ENCODE measurements at regions not wholly inside any gene's neighbourhood (a gene's known extent, or its start where the extent isn't known, plus 50 kb on each side); places are given as distances from the start of the nearest gene placed in this dataset.

GRCh38 chr18:78679031-78679430, 300.6 kb upstream of the SALL3 start:
- Histone ChIP-seq H4K20me1 (ENCODE audit: control insufficient read depth, extremely low read depth, insufficient read depth, low read length) (no peaks in the 10 kb centered on the region), H3K27ac (ENCODE audit: insufficient read depth, low read length) (no peak overlapping the region), H3K27me3 (ENCODE audit: control insufficient read depth, insufficient read depth, low read length) (no peaks in the 10 kb centered on the region), H3K4me2 (ENCODE audit: extremely low read depth, insufficient read depth, low read length) (no peak overlapping the region), H2AFZ (ENCODE audit: low read length) (no peak overlapping the region), H3K36me3 (ENCODE audit: control insufficient read depth, insufficient read depth, low read length) (no peaks in the 10 kb centered on the region), H3K4me3 (replicated peaks in 1 of 4; ENCODE audit: control extremely low read depth in 1 of 4, insufficient read depth in 1 of 4, low read depth in 3 of 4, low read length in 4 of 4) (no peak overlapping the region), H3K9me3 (ENCODE audit: control insufficient read depth, insufficient read depth, low read depth, low read length) (no peaks in the 10 kb centered on the region), H3K9ac (ENCODE audit: insufficient read depth, low read length) (no peak overlapping the region), H3K79me2 (ENCODE audit: control insufficient read depth, insufficient read depth, low read length) (no peaks in the 10 kb centered on the region), H3K4me1 (ENCODE audit: control insufficient read depth, extremely low read depth, insufficient read depth, low read length) (no peaks in the 10 kb centered on the region)
- TF ChIP-seq CTCF (conservative IDR thresholded peaks at IDR 0.05 in 1 of 2, IDR thresholded peaks at IDR 0.05 in 1 of 2; ENCODE audit: low read depth in 1 of 2, low read length in 2 of 2) (no peak), EZH2 (IDR thresholded peaks at IDR 0.05; ENCODE audit: low read length, missing control alignments) (no peak)
- no peak for DNase-seq (ENCODE audit: low read depth in 2 of 2)

GRCh38 chr18:78679613-78680260, 299.9 kb upstream of the SALL3 start:
- Histone ChIP-seq H3K79me2 (ENCODE audit: control insufficient read depth, insufficient read depth, low read length) (no peaks in the 10 kb centered on the region), H3K27me3 (ENCODE audit: control insufficient read depth, insufficient read depth, low read length) (no peaks in the 10 kb centered on the region), H4K20me1 (ENCODE audit: control insufficient read depth, extremely low read depth, insufficient read depth, low read length) (no peaks in the 10 kb centered on the region), H3K36me3 (ENCODE audit: control insufficient read depth, insufficient read depth, low read length) (no peaks in the 10 kb centered on the region), H3K4me3 (replicated peaks in 1 of 4; ENCODE audit: control extremely low read depth in 1 of 4, insufficient read depth in 1 of 4, low read depth in 3 of 4, low read length in 4 of 4) (no peak overlapping the region), H3K27ac (ENCODE audit: insufficient read depth, low read length) (no peak overlapping the region), H2AFZ (ENCODE audit: low read length) (no peak overlapping the region), H3K9me3 (ENCODE audit: control insufficient read depth, insufficient read depth, low read depth, low read length) (no peaks in the 10 kb centered on the region), H3K4me1 (ENCODE audit: control insufficient read depth, extremely low read depth, insufficient read depth, low read length) (no peaks in the 10 kb centered on the region), H3K9ac (ENCODE audit: insufficient read depth, low read length) (no peak overlapping the region), H3K4me2 (ENCODE audit: extremely low read depth, insufficient read depth, low read length) (no peak overlapping the region)
- no peak for TF ChIP-seq CTCF (conservative IDR thresholded peaks at IDR 0.05 in 1 of 2, IDR thresholded peaks at IDR 0.05 in 1 of 2; ENCODE audit: low read depth in 1 of 2, low read length in 2 of 2)
- TF ChIP-seq EZH2 (IDR thresholded peaks at IDR 0.05; ENCODE audit: low read length, missing control alignments) = no peak
- DNase-seq (ENCODE audit: low read depth in 2 of 2) = no peak

- no peak overlapping the region for H3K4me3 ChIP-seq (replicated peaks in 1 of 4; ENCODE audit: control extremely low read depth in 1 of 4, insufficient read depth in 1 of 4, low read depth in 3 of 4, low read length in 4 of 4)
- H2AFZ ChIP-seq (ENCODE audit: low read length) = no peak overlapping the region
- no peak for DNase-seq (ENCODE audit: low read depth in 2 of 2)
- H3K79me2 ChIP-seq (ENCODE audit: control insufficient read depth, insufficient read depth, low read length) = no peaks in the 10 kb centered on the region
- no peaks in the 10 kb centered on the region for H3K4me1 ChIP-seq (ENCODE audit: control insufficient read depth, extremely low read depth, insufficient read depth, low read length)
- no peak overlapping the region for H3K9ac ChIP-seq (ENCODE audit: insufficient read depth, low read length)
- no peaks in the 10 kb centered on the region for H4K20me1 ChIP-seq (ENCODE audit: control insufficient read depth, extremely low read depth, insufficient read depth, low read length)
- no peaks in the 10 kb centered on the region for H3K36me3 ChIP-seq (ENCODE audit: control insufficient read depth, insufficient read depth, low read length)
- H3K4me2 ChIP-seq (ENCODE audit: extremely low read depth, insufficient read depth, low read length) = no peak overlapping the region
- H3K9me3 ChIP-seq (ENCODE audit: control insufficient read depth, insufficient read depth, low read depth, low read length) = no peaks in the 10 kb centered on the region
- no peaks in the 10 kb centered on the region for H3K27me3 ChIP-seq (ENCODE audit: control insufficient read depth, insufficient read depth, low read length)
- H3K27ac ChIP-seq (ENCODE audit: insufficient read depth, low read length) = no peak overlapping the region
- TF ChIP-seq EZH2 (IDR thresholded peaks at IDR 0.05; ENCODE audit: low read length, missing control alignments) (no peak), CTCF (conservative IDR thresholded peaks at IDR 0.05 in 1 of 2, IDR thresholded peaks at IDR 0.05 in 1 of 2; ENCODE audit: low read depth in 1 of 2, low read length in 2 of 2) (no peak)
Measured at GRCh38 chr18:78681396-78681795, 298.2 kb upstream of the SALL3 start.

Measured in fibroblast of lung (primary cell).